GM21529 (cell line): ENCODE measurements at regions not wholly inside any gene's neighbourhood (a gene's known extent, or its start where the extent isn't known, plus 50 kb on each side); places are given as distances from the start of the nearest gene placed in this dataset.

Experiments
- ATAC-seq: cut with Tn5 transposase; IDR thresholded peaks from one replicate; pipeline ENCODE4 v1.9.1; 2021; ENCODE audit not compliant: unreplicated experiment

- ATAC-seq = no peak
Measured at GRCh38 chr4:35247047-35247446, 997.3 kb downstream of the ARAP2 start.

DNA sequence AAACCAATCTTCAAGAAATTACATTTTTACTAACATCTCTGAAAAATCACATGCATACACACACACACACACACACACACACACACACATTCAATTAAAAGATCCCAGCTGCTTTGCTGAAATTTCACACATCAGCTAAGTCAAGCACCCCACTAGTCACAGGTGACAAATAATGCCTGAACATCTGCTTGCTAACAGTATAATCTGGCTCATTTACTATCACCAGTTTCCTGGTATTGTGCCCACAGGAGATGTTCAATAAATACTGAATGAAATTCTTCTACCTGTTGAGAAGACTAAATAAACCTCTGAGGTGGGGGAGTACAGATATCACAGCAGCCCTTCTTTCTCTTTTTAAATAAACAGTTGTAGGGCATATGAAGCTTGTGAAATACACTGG lies 994.0 kb downstream of the ARAP2 start:
- ATAC-seq = no peak

DNA sequence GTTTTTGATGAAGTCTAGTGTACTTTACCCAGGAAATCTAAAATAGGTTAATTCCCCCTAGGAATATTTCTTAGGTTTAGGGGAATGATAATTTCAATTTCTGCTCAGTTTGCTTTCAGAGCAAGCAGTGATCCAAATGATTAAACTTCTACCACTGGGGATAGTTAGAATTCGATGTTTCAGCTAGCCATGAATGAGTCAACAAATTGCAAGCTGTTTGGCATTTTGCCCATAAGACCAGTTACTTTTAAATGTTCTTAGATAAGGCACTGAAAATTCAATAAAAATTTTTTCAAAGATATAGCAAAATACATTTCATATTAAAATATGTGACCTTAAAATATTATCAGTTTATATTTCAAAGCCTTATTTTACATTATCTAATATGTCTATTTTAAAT lies 993.6 kb downstream of the ARAP2 start:
- ATAC-seq = no peak

- ATAC-seq = no peak
Measured at GRCh38 chr4:35252071-35252470, 992.2 kb downstream of the ARAP2 start.

DNA sequence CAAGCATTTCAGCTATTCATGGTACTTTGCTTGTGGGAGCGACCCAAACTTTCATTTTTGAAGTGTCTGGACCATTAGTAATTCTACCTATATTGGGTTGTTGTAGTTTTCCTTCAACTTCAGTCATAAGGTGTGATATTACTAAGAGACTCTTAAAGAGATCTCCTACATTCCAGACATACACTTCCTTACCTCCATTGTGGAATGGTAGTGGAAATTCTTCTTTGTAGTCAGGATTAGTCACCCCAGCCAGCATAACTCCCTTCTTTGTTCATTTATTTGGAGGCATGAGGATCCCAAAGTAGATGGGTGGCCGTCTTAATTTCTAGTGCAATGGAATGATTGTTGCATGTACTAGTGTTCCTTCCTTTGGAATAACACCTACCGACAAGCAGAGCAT lies 991.4 kb downstream of the ARAP2 start:
- ATAC-seq = no peak

- no peak for ATAC-seq
Measured at GRCh38 chr4:35253331-35253730, 991.0 kb downstream of the ARAP2 start.

GRCh38 chr4:35286434-35286833 lies 957.9 kb downstream of the ARAP2 start:
- no peak for ATAC-seq

DNA sequence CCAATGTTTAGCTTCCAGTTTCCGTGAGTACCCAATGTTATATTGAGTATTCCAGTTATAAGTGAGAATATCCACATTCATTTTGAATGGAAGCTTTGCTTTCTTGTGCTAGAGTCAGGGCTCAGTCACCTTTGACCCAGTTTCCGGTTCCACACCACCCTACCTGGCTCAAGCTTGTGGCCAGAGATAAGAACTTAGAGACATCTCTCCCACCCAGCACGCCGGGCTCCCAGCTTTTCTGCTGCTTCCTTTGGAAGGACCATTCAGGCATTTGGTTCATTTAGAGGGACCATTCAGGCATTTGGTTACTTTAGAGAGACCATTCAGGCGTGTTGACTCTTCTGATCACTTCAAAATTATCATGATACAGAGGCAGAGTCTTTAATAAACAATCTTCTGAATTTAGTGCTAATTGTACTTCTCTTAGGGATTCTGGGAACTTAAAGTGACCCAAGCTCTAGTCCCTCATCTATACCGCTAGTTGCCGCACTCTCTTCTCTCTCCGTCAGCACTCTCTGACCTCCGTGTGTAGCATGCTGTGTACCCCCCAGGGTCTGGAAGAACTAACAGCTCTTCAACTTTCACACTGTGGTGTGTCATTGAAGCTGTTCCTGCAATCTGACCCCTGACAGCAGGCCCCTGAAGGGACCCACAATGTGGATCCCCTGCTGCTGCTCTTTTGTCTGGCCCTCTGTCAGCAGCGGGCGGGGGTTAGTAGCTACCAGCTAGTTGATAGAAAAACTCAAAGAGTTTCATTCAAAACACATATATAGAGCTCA lies 943.1 kb downstream of the ARAP2 start:
- no peak for ATAC-seq

- no peak for ATAC-seq
Measured at GRCh38 chr4:35315419-35315818, 928.9 kb downstream of the ARAP2 start.

DNA sequence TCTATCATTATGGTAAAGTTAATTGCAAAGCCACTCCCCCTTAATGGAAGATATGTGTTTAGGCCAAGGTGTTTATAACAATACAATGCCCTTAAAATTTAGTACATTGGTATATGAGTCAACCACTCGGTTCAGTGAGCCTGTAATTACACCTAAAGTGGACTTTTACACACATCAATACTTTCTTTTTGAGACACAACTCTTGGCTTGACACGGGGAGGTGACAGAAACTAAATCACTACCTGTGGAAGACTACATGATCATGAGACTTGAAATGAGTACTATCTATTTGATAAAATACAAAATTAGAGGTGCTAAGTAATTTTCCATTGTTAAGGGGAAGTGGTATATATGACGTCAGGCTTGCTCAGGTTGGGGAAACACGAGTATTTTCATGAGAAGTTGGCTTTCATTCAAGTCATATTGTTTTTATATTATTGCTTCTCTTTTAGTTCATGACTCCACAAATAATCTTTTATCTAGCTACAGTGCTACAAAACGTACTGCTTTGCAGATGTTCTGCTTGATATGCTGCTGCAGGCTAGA lies 918.3 kb downstream of the ARAP2 start:
- ATAC-seq = no peak

- ATAC-seq = no peak
Measured at GRCh38 chr4:35342833-35343232, 901.5 kb downstream of the ARAP2 start.

DNA sequence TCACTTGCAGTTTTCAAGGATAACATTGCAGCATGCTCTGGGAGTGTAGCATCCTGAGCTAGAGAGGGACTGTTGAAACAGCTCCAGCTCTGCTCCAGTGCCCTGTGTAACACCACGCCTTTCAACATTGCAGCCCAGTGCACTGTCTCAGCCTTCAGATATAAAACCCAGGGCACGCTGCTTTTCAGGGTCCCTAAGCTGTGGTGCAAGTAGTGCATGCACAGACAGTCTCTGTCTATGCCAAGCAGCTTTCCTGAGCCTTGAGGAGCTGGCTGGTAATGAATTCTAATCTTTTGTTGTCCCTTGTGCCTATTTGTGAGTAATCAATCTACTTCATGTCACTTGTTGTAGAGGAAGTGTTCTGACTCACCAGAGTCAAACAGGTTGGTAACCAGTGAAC lies 897.0 kb downstream of the ARAP2 start:
- ATAC-seq = no peak

DNA sequence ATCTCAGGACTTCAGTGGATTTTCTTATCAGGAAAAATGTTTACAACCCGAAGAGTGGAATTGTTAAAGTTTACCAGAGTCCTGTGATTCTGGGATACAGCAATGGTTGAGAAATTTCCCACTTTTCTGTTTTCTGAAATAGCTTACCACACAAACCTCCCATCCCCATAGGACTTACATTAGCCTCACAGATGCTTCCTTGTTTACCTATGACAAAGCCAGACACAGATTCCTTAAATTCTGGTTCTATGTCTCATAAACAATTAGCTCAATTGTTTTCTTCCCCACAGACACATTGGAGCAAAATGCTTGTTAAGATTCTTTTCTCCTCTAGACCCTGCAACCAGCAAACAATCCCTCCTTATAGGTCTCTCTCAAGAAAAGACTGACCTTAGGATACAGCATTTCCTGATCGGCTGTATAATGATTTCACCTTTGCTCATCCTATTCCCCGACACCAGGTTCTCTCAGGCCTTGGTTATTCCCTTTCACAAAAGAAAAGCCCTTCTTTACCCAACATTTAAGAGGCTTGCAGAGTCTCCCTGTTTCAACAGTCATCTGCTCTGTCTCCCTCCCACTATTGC lies 886.2 kb downstream of the ARAP2 start:
- no peak for ATAC-seq

DNA sequence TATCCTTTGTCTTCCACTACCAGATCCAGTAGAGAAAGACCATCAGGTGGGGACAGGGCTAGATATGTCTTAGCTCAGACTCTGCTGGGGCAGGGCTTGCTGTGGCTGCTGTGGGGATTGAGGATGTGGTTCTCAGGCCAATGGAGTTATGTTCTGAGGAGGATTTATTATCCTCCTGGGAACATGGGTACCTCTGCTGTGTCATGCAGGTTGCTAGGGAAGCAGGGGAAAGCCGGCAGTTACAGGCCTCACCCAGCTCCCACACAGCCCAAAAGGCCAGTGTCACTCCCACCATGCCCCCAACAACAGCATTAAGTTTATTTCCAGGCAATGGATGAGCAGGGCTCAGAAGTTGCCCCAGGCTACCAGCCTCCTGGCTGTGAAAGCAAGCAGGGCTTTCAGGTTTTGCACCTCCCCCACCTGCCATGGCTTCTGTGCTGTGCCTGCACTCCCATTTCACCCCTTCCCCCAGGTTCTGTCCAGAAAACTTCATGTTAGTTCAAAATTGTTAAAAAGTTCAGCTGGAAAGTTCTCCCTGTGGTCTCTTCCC lies 879.9 kb downstream of the ARAP2 start:
- no peak for ATAC-seq

DNA sequence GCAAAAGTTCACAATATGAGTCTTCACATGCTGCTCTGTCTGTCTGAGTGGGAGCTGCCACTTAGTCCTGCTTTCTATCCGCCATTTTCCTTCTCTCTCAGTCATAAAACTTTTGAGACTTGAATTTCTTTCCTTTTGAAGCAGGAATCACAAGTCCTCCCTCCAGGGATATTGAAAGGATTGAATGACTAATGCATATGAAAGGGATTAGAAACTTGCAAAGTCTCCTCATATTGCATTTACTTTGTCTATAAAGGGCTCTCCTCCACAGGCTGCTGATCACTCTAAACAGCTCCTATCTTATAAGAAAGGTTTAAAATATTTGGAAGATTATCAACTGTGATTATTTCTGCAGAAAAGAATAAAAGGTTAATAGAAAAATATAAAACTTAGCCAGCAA lies 879.1 kb downstream of the ARAP2 start:
- no peak for ATAC-seq

DNA sequence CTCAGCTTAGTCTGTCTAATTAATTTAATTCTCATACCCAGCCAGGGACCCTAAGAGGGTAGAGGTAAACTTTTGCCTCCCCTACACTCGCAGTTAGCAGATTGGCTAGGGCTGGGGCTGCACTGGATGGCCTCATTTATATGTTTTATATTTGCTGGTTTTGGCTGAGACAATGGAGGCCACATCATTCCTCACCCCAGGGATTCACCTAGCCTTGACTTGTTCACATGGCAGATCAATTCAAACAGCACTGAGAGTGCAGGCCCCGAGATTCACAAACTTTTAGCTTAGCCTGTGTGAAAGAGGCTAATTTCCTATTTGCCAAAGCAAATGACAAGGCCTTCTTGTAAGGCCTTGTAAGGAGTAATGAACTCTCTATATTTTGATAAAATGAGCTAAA lies 844.4 kb downstream of the ARAP2 start:
- ATAC-seq = no peak

DNA sequence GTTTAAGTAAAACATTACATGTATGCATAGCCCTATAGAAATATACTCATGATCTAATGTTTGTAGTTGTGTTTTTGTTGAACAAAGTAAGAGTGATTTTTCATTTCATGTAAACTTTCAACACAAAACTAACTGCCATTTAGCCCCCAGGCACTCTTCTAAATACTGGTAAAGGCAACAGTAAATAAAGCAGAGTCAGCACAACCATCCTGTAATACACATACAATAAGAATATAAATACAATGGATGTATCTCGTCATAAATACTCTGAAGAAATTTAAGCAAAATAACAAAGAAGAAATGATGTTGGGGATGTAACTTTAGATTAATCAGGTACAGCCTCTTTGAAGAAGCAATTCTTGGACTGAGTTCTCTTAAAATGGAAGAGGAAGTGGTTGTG lies 821.2 kb downstream of the ARAP2 start:
- ATAC-seq = no peak

DNA sequence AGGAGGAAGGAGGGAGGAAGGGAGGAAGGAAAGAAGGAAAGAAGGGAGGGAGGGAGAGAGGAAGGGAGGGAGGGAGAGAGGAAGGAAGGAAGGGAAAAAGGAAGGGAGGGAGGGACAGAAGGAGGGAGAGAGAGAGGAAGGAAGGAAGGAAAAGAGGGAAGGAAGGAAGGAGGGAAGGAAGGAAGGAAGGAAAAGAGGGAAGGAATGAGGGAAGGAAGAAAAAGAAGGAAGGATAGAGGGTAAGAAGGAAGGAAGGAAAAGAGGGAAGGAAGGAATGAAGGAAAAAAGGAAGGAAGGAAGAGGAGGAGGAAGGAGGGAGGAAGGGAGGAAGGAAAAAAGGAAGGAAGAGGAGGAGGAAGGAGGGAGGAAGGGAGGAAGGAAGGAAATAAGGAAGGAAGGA lies 796.8 kb downstream of the ARAP2 start:
- no peak for ATAC-seq

DNA sequence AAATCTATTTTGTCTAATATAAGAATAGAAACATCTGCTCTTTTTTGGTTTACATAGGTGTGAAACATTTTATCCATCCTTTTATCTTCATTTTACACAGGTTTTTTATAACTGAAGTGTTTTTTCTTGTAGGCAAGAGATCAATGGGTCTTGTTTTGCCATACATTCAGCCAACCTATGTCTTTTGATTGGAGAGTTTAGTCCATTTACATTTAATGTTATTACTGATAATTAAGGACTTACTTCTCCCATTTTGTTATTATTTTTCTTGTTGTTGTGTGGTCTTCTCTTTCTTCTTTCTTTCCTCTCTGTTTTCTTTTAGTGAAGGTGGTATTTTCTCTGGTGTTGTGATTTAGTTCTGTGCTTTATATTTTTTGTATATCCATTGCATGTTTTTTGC lies 785.3 kb downstream of the ARAP2 start:
- no peak for ATAC-seq

DNA sequence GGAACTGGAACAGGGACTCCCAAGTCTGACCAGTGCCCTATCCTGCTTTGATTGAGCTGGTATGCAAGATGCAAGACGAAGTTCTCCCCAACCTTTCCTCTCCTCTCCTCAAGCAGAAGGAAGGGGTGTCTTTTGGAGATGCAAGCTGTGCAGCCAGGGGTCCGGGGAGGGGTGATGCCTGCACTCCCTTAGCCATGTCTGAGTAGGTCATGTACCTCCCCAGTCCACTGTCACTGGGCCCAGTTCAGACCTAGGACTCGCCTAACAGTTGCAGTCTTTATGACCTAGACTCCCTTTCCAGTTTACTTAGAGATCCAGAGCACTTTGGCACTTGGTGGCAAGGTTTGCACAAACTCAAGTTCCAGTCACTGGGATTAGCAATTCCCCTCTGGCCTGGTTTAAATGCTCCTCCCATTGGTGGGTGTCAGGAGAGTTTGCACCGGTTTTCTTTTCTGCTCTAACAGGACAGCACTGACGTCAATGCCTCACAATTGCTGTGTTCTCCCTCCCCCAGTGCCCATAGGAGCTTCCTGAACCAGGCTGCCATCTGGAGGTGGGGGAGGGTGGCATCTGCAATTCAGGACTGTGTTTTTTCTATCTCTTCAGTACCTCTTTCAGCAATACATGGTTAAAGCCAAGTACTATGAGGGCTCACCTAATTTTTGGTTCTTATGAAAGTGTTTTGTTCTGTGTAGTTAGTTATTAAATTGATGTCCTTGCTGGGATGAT lies 782.2 kb downstream of the ARAP2 start:
- no peak for ATAC-seq

- ATAC-seq = no peak
Measured at GRCh38 chr4:35463251-35463952, 780.9 kb downstream of the ARAP2 start.
